Parathyroid adenoma (tissue), 2 donors: ENCODE measurements at regions not wholly inside any gene's neighbourhood (a gene's known extent, or its start where the extent isn't known, plus 50 kb on each side); places are given as distances from the start of the nearest gene placed in this dataset.

ENCODE experiments used
- H2AFZ ChIP-seq: fragments of 300-600 bp; sonication (generic); one replicate; pipeline ENCODE4 v1.7.0; 2017; ENCODE audit warnings: antibody characterized with exemption, mild to moderate bottlenecking
- H3K27ac ChIP-seq: fragments of 300-600 bp; sonication (generic); one replicate; pipeline ENCODE4 v1.7.0; 2017
- H3K27me3 ChIP-seq: fragments of 300-600 bp; sonication (generic); one replicate; pipeline ENCODE4 v1.7.0; 2017; ENCODE audit warnings: low read length; ENCODE audit not compliant: control insufficient read depth, insufficient read depth
- H3K36me3 ChIP-seq: fragments of 300-600 bp; sonication (generic); one replicate; pipeline ENCODE4 v1.7.0; 2017; ENCODE audit warnings: low read length; ENCODE audit not compliant: control insufficient read depth, insufficient read depth
- H3K4me1 ChIP-seq: fragments of 300-600 bp; sonication (generic); one replicate; pipeline ENCODE4 v1.7.0; 2017; ENCODE audit warnings: control low read depth
- H3K4me2 ChIP-seq: fragments of 300-600 bp; sonication (generic); one replicate; pipeline ENCODE4 v1.7.0; 2017; ENCODE audit warnings: low read length
- H3K4me3 ChIP-seq: fragments of 300-600 bp; sonication (generic); one replicate; pipeline ENCODE4 v1.7.0; 2017; ENCODE audit warnings: low read depth, low read length
- H3K79me2 ChIP-seq: fragments of 300-600 bp; sonication (generic); one replicate; pipeline ENCODE4 v1.7.0; 2017; ENCODE audit warnings: control low read depth
- H3K9ac ChIP-seq: fragments of 300-600 bp; sonication (generic); one replicate; pipeline ENCODE4 v1.7.0; 2017; ENCODE audit warnings: mild to moderate bottlenecking
- H3K9me3 ChIP-seq: fragments of 300-600 bp; sonication (generic); one replicate; pipeline ENCODE4 v1.7.0; 2017; ENCODE audit warnings: low read length; ENCODE audit not compliant: control insufficient read depth
- TF ChIP-seq, protein P1 (sequence below): fragments of 300-600 bp; sonication (generic); IDR thresholded peaks from one replicate; pipeline ENCODE4 v1.7.0; 2017; ENCODE audit warnings: antibody characterized with exemption, mild to moderate bottlenecking
- donor health status: primary hyperparathyroidism.

DNA sequence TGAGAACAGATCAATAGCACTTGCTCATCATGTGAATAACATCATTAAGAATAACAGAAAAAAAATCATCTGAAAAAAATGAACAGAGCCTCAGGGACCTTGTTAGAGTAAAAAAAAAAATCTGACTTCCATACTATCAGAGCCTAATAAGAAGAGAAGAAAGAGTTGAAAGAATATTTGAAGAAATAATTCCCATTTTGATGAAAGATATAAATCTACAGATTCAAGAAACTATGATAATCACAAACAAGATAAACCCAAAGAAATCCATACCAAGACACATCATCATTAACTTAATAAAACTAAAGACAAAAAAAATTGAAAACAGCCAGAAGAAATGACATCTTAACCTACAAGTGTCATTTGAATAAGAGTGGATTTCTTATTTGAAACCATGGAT lies 134.4 kb downstream of the BMS1 start:
- Histone ChIP-seq H3K4me2 (no peak overlapping the region), H3K27me3 (no peaks in the 10 kb centered on the region), H3K4me1 (no peaks in the 10 kb centered on the region), H3K9me3 (no peaks in the 10 kb centered on the region), H2AFZ (no peak overlapping the region), H3K4me3 (no peak overlapping the region), H3K9ac (no peak overlapping the region), H3K79me2 (no peaks in the 10 kb centered on the region), H3K27ac (no peak overlapping the region), H3K36me3 (no peaks in the 10 kb centered on the region)
- TF ChIP-seq, protein P1, sequence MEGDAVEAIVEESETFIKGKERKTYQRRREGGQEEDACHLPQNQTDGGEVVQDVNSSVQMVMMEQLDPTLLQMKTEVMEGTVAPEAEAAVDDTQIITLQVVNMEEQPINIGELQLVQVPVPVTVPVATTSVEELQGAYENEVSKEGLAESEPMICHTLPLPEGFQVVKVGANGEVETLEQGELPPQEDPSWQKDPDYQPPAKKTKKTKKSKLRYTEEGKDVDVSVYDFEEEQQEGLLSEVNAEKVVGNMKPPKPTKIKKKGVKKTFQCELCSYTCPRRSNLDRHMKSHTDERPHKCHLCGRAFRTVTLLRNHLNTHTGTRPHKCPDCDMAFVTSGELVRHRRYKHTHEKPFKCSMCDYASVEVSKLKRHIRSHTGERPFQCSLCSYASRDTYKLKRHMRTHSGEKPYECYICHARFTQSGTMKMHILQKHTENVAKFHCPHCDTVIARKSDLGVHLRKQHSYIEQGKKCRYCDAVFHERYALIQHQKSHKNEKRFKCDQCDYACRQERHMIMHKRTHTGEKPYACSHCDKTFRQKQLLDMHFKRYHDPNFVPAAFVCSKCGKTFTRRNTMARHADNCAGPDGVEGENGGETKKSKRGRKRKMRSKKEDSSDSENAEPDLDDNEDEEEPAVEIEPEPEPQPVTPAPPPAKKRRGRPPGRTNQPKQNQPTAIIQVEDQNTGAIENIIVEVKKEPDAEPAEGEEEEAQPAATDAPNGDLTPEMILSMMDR: no peak

DNA sequence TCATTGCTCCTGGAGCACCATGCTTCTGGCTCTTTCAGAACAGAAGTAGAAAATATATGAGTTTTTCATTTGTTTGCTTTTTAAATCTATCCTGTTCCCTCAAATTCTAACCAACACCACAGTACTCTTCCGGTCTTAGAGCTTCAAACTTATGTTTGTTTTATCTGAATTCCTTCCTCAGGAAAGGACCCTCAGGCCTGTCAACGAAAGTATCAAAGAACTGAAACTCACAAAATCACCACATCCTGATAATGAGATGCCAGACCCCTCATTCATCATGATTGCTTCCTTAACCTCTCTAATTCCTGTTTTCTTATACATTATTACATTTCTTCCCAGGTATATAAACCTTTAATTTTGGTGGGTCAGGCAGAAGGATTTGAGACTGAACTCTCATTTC lies 135.2 kb downstream of the BMS1 start:
- TF ChIP-seq, protein P1: no peak
- no peaks in the 10 kb centered on the region for H3K36me3 ChIP-seq
- no peaks in the 10 kb centered on the region for H3K9me3 ChIP-seq

DNA sequence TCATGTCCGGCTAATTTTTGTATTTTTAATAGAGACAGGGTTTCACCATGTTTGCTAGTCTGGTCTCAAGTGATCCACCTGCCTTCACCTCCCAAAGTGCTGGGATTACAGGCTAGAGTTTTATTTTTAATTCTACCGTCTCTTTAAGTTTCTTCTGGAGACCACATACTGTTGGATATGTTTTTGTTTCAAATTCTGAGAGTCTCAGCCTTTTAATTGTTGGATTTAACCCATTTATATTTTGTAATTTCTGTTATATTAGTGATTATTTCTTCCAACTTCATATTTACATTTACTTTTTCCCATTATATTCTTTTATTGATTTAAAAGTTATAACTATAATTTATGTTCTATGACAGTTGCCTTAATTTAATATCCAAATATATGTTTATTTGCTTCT lies 139.4 kb downstream of the BMS1 start:
- Histone ChIP-seq H3K4me1 (no peaks in the 10 kb centered on the region), H2AFZ (no peak overlapping the region), H3K9me3 (no peaks in the 10 kb centered on the region), H3K79me2 (no peaks in the 10 kb centered on the region), H3K9ac (no peak overlapping the region), H3K4me3 (no peak overlapping the region), H3K36me3 (no peaks in the 10 kb centered on the region), H3K27me3 (no peaks in the 10 kb centered on the region), H3K4me2 (no peak overlapping the region), H3K27ac (no peak overlapping the region)
- TF ChIP-seq, protein P1: no peak

More for the DNA sequence above, 135.2 kb downstream of the BMS1 start:
- H3K4me2 ChIP-seq: no peak overlapping the region
- H3K79me2 ChIP-seq: no peaks in the 10 kb centered on the region
- no peaks in the 10 kb centered on the region for H3K27me3 ChIP-seq
- H3K27ac ChIP-seq: no peak overlapping the region
- H3K4me1 ChIP-seq: no peaks in the 10 kb centered on the region
- no peak overlapping the region for H3K9ac ChIP-seq
- H2AFZ ChIP-seq: no peak overlapping the region
- no peak overlapping the region for H3K4me3 ChIP-seq

DNA sequence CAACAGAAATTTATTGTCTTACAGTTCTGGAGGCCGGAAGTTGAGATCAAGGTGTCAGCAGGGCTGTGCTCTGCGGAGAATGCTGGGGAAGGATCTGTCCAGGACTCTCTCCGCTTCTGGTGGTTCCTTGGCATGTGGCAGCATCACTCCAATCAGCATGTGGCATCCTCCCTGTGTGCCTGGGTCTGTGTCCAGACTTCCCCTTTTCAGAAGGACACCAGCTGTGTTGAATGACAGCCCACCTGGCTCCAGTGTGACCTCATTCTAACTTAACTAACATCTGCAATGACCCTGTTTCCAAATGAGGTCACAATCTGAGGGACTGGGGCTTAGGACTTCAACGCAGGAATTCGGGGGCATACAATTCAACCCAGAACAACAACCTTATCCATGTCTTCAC lies 141.9 kb downstream of the BMS1 start:
- Histone ChIP-seq H3K27ac (no peak overlapping the region), H3K79me2 (no peaks in the 10 kb centered on the region), H3K27me3 (no peaks in the 10 kb centered on the region), H3K4me2 (no peak overlapping the region), H3K9ac (no peak overlapping the region), H3K4me1 (no peaks in the 10 kb centered on the region), H3K4me3 (no peak overlapping the region), H3K9me3 (no peaks in the 10 kb centered on the region), H3K36me3 (no peaks in the 10 kb centered on the region), H2AFZ (no peak overlapping the region)
- TF ChIP-seq, protein P1: no peak

DNA sequence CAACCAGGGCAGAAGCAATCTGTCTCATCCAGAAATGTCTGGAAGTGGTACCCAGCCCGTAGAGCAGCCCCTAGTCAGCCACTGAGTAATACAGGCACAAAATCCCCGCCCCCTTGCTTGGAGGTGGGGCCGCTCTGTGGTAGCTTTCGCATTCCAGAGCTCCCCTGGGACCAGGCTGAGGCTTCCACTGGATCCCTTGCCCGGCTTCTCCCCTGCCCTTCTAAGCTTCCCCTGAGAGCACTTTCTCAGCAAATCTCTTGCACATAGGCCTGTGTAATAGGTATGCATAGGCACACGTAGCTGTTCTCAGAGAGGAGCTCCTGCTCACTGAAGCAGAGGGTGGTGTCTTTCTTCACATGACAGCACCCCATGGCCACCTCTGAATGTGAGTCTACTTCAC lies 144.2 kb downstream of the BMS1 start:
- no peak overlapping the region for H3K4me3 ChIP-seq
- TF ChIP-seq, protein P1: no peak
- no peak overlapping the region for H3K27ac ChIP-seq
- H3K4me2 ChIP-seq: no peak overlapping the region
- no peaks in the 10 kb centered on the region for H3K27me3 ChIP-seq
- no peaks in the 10 kb centered on the region for H3K4me1 ChIP-seq
- no peaks in the 10 kb centered on the region for H3K9me3 ChIP-seq
- no peak overlapping the region for H3K9ac ChIP-seq
- no peaks in the 10 kb centered on the region for H3K36me3 ChIP-seq
- H2AFZ ChIP-seq: no peak overlapping the region
- no peaks in the 10 kb centered on the region for H3K79me2 ChIP-seq
